ENCODE measurements at regions not wholly inside any gene's neighbourhood (a gene's known extent, or its start where the extent isn't known, plus 50 kb on each side); places are given as distances from the start of the nearest gene placed in this dataset.

GRCh38 chr6:163790266-163790840 is 375.8 kb downstream of the QKI start:
- H3K4me2 ChIP-seq = no peak overlapping the region
- H3K4me3 ChIP-seq = no peak overlapping the region
- no peak for TF ChIP-seq Cebpa-rat (IDR thresholded peaks at IDR 0.05)
- H3K4me1 ChIP-seq = no peaks in the 10 kb centered on the region
- no peaks in the 10 kb centered on the region for H3K27me3 ChIP-seq
- H4K20me1 ChIP-seq = no peaks in the 10 kb centered on the region
- H3K9me3 ChIP-seq (replicated peaks in 1 of 11) = no peaks in the 10 kb centered on the region
- no peak overlapping the region for H3K27ac ChIP-seq
- no peaks in the 10 kb centered on the region for H3K36me3 ChIP-seq
- H3K9ac ChIP-seq = no peak overlapping the region

GRCh38 chr6:163789199-163789810 is 374.8 kb downstream of the QKI start:
- H3K36me3 ChIP-seq = no peaks in the 10 kb centered on the region
- TF ChIP-seq Cebpa-rat (IDR thresholded peaks at IDR 0.05) = no peak
- no peak overlapping the region for H3K4me2 ChIP-seq
- no peak overlapping the region for H3K4me3 ChIP-seq
- H3K27me3 ChIP-seq = no peaks in the 10 kb centered on the region
- no peaks in the 10 kb centered on the region for H3K9me3 ChIP-seq (replicated peaks in 1 of 11)
- H3K4me1 ChIP-seq = no peaks in the 10 kb centered on the region
- no peak overlapping the region for H3K9ac ChIP-seq
- H3K27ac ChIP-seq = no peak overlapping the region
- no peaks in the 10 kb centered on the region for H4K20me1 ChIP-seq

- Histone ChIP-seq H3K27ac (no peak overlapping the region), H3K9ac (no peak overlapping the region), H3K4me3 (no peak overlapping the region), H3K36me3 (no peaks in the 10 kb centered on the region), H3K4me1 (peaks cover 13 to 17% (median 14%) of the 10 kb centered on the region in 10 experiments), H4K20me1 (no peaks in the 10 kb centered on the region), H3K27me3 (no peaks in the 10 kb centered on the region), H3K4me2 (no peak overlapping the region), H3K9me3 (replicated peaks in 1 of 11) (peaks cover 0 to 7% (median 0%) of the 10 kb centered on the region in 11 experiments; a peak in 1 of 22 replicates)
- no peak for TF ChIP-seq Cebpa-rat (IDR thresholded peaks at IDR 0.05)
These were observed 372.6 kb downstream of the QKI start for GRCh38 chr6:163786995-163787671.

GRCh38 chr6:163782436-163783003 is 368.0 kb downstream of the QKI start:
- H3K4me3 ChIP-seq = no peak overlapping the region
- H3K4me2 ChIP-seq = peak overlapping the region; percentile 31 to 68 (median 52)
- no peaks in the 10 kb centered on the region for H3K36me3 ChIP-seq
- H3K27ac ChIP-seq = 0 out of 22 replicates have a peak overlapping the region, but pooled peaks of 1 of the 11 experiments have one; percentile 6
- H4K20me1 ChIP-seq = no peaks in the 10 kb centered on the region
- H3K4me1 ChIP-seq = peaks cover 13 to 17% (median 15%) of the 10 kb centered on the region in 10 experiments
- no peaks in the 10 kb centered on the region for H3K27me3 ChIP-seq
- peaks cover 0 to 7% (median 0%) of the 10 kb centered on the region in 11 experiments; a peak in 1 of 22 replicates for H3K9me3 ChIP-seq (replicated peaks in 1 of 11)
- no peak for TF ChIP-seq Cebpa-rat (IDR thresholded peaks at IDR 0.05)
- H3K9ac ChIP-seq = no peak overlapping the region

GRCh38 chr6:163780994-163781393 is 366.5 kb downstream of the QKI start:
- no peaks in the 10 kb centered on the region for H4K20me1 ChIP-seq
- H3K27ac ChIP-seq = no peak overlapping the region
- no peak overlapping the region for H3K4me2 ChIP-seq
- no peak overlapping the region for H3K4me3 ChIP-seq
- H3K27me3 ChIP-seq = no peaks in the 10 kb centered on the region
- no peak overlapping the region for H3K9ac ChIP-seq
- no peak for TF ChIP-seq Cebpa-rat (IDR thresholded peaks at IDR 0.05)
- peaks cover 0 to 7% (median 0%) of the 10 kb centered on the region in 11 experiments; a peak in 1 of 22 replicates for H3K9me3 ChIP-seq (replicated peaks in 1 of 11)
- no peaks in the 10 kb centered on the region for H3K36me3 ChIP-seq
- H3K4me1 ChIP-seq = peaks cover 13 to 17% (median 15%) of the 10 kb centered on the region in 10 experiments

- Histone ChIP-seq H3K27ac (no peak overlapping the region), H3K9ac (no peak overlapping the region), H3K4me2 (no peak overlapping the region), H3K9me3 (replicated peaks in 1 of 11) (peaks cover 0 to 7% (median 0%) of the 10 kb centered on the region in 11 experiments; a peak in 1 of 22 replicates), H3K36me3 (no peaks in the 10 kb centered on the region), H3K4me1 (peaks cover 13 to 17% (median 15%) of the 10 kb centered on the region in 10 experiments), H4K20me1 (no peaks in the 10 kb centered on the region), H3K4me3 (no peak overlapping the region), H3K27me3 (no peaks in the 10 kb centered on the region)
- TF ChIP-seq Cebpa-rat (IDR thresholded peaks at IDR 0.05) = no peak
These were observed 365.3 kb downstream of the QKI start for GRCh38 chr6:163779727-163780284.

GRCh38 chr6:163777716-163778115 is 363.2 kb downstream of the QKI start:
- peaks cover 6 to 8% (median 6%) of the 10 kb centered on the region in 10 experiments for H3K4me1 ChIP-seq
- no peaks in the 10 kb centered on the region for H3K27me3 ChIP-seq
- no peak overlapping the region for H3K4me3 ChIP-seq
- H3K9ac ChIP-seq = no peak overlapping the region
- no peak for TF ChIP-seq Cebpa-rat (IDR thresholded peaks at IDR 0.05)
- H3K27ac ChIP-seq = no peak overlapping the region
- H4K20me1 ChIP-seq = no peaks in the 10 kb centered on the region
- no peaks in the 10 kb centered on the region for H3K36me3 ChIP-seq
- no peak overlapping the region for H3K4me2 ChIP-seq
- H3K9me3 ChIP-seq (replicated peaks in 1 of 11) = no peaks in the 10 kb centered on the region

- Histone ChIP-seq H3K36me3 (no peaks in the 10 kb centered on the region), H3K9me3 (replicated peaks in 1 of 11) (no peaks in the 10 kb centered on the region), H3K27ac (no peak overlapping the region), H4K20me1 (no peaks in the 10 kb centered on the region), H3K4me2 (no peak overlapping the region), H3K4me1 (peaks cover 0 to 2% (median under 1%) of the 10 kb centered on the region in 10 experiments; a peak in 7 of 20 replicates), H3K4me3 (no peak overlapping the region), H3K27me3 (no peaks in the 10 kb centered on the region), H3K9ac (no peak overlapping the region)
- TF ChIP-seq Cebpa-rat (IDR thresholded peaks at IDR 0.05) = no peak
These were observed 362.6 kb downstream of the QKI start for GRCh38 chr6:163776906-163777686.

Data from BLaER1 treated with 17β-estradiol and CSF1 and Interleukin-3, amounts not matched to agents 10 nM and 100 nM (cell line).